OCI-LY3 (cell line): ENCODE measurements at regions not wholly inside any gene's neighbourhood (a gene's known extent, or its start where the extent isn't known, plus 50 kb on each side); places are given as distances from the start of the nearest gene placed in this dataset.

Source experiments
- CTCF ChIP-seq: fragments of 200-600, 300-600 bp; sonication (generic); IDR thresholded peaks from 2 replicates; pipeline ENCODE4 v1.5.1; 2014; ENCODE audit warnings: antibody characterized with exemption, low read length, low read depth
- EZH2phosphoT487 ChIP-seq: fragments of 200-600 bp; shearing (Covaris generic); IDR thresholded peaks from 2 replicates; pipeline ENCODE4 v1.6.1; 2018; ENCODE audit warnings: antibody characterized with exemption, mixed run types, low read depth

GRCh38 chr13:82330499-82330898 is 1551.8 kb downstream of the SLITRK1 start:
- TF ChIP-seq CTCF (peak; percentile 80), EZH2phosphoT487 (no peak)
